Peyer's patch (tissue), 4 donors: ENCODE measurements at regions not wholly inside any gene's neighbourhood (a gene's known extent, or its start where the extent isn't known, plus 50 kb on each side); places are given as distances from the start of the nearest gene placed in this dataset.

ENCODE experiments used
- POLR2A ChIP-seq, 2 donors: fragments of 450-650 bp; IDR thresholded peaks; one replicate each; pipeline ENCODE4 v1.5.1; 2017; ENCODE audit warnings: antibody characterized with exemption in 2 of 2, mild to moderate bottlenecking in 2 of 2, moderate library complexity in 2 of 2
- TF ChIP-seq, protein P1 (sequence below), 6 experiments: fragments of 450-650 bp in 4 of 6; fragments of 200-600 bp in 2 of 6; sonication (generic) in 1 of 6; IDR thresholded peaks; one replicate each; pipeline ENCODE4 v1.5.1; 2017 to 2019; ENCODE audit warnings: antibody characterized with exemption in 6 of 6, mild to moderate bottlenecking in 3 of 6, moderate library complexity in 1 of 6

DNA sequence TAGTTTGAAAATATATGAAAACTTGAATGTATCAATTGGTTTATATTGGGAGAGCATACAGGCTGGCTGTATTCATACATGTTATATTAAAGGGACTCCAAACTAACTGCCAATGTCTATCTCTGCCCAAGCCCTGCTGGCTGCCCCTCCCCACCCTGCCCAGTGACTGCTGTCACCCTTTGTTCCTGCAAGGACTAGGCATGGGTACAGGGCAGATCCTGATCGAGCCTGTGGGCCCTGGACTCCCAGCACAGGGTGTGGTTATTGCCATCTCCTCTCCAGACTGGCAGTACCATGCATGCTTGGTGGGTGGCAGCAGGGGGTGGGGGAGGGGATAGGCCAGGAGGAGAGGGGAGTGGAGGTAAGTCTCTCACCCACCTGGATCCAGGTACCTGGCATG is 167.5 kb upstream of the RASGEF1B start:
- no peak for TF ChIP-seq POLR2A (IDR thresholded peaks at IDR 0.05)
- TF ChIP-seq, protein P1, sequence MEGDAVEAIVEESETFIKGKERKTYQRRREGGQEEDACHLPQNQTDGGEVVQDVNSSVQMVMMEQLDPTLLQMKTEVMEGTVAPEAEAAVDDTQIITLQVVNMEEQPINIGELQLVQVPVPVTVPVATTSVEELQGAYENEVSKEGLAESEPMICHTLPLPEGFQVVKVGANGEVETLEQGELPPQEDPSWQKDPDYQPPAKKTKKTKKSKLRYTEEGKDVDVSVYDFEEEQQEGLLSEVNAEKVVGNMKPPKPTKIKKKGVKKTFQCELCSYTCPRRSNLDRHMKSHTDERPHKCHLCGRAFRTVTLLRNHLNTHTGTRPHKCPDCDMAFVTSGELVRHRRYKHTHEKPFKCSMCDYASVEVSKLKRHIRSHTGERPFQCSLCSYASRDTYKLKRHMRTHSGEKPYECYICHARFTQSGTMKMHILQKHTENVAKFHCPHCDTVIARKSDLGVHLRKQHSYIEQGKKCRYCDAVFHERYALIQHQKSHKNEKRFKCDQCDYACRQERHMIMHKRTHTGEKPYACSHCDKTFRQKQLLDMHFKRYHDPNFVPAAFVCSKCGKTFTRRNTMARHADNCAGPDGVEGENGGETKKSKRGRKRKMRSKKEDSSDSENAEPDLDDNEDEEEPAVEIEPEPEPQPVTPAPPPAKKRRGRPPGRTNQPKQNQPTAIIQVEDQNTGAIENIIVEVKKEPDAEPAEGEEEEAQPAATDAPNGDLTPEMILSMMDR (IDR thresholded peaks at IDR 0.05): no peak
